ENCODE measurements at regions not wholly inside any gene's neighbourhood (a gene's known extent, or its start where the extent isn't known, plus 50 kb on each side); places are given as distances from the start of the nearest gene placed in this dataset.

DNA sequence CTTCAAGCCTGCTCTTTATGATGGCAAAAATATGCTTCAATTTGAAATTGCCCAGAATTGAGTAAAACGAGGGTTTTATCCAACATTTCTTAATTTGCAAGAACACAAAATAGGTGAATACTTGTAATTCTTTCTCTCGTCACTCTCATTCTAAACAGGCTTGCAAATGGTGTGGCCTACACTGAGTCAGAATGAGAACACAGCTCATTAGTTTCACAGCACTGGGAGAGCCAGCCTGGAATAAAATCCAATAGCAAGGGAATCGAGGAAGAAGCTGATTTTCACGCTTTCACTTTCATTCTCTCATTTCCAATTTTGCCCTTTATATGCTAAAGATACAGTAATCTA, 537.5 kb downstream of the LTN1 start:
- H3K4me1 ChIP-seq (ENCODE audit: low read depth), result no peaks in the 10 kb centered on the region
- H3K27ac ChIP-seq, result no peak overlapping the region
- TF ChIP-seq, protein P1, sequence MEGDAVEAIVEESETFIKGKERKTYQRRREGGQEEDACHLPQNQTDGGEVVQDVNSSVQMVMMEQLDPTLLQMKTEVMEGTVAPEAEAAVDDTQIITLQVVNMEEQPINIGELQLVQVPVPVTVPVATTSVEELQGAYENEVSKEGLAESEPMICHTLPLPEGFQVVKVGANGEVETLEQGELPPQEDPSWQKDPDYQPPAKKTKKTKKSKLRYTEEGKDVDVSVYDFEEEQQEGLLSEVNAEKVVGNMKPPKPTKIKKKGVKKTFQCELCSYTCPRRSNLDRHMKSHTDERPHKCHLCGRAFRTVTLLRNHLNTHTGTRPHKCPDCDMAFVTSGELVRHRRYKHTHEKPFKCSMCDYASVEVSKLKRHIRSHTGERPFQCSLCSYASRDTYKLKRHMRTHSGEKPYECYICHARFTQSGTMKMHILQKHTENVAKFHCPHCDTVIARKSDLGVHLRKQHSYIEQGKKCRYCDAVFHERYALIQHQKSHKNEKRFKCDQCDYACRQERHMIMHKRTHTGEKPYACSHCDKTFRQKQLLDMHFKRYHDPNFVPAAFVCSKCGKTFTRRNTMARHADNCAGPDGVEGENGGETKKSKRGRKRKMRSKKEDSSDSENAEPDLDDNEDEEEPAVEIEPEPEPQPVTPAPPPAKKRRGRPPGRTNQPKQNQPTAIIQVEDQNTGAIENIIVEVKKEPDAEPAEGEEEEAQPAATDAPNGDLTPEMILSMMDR (IDR thresholded peaks at IDR 0.05; ENCODE audit: low read depth, low read length), result no peak
- H3K4me3 ChIP-seq, result no peak overlapping the region
- H3K9me3 ChIP-seq (ENCODE audit: low read depth), result no peaks in the 10 kb centered on the region
- no peaks in the 10 kb centered on the region for H3K36me3 ChIP-seq
- H3K27me3 ChIP-seq, result no peaks in the 10 kb centered on the region
- DNase-seq (ENCODE audit: low read depth in 1 of 2, low spot score in 1 of 2), result no peak

DNA sequence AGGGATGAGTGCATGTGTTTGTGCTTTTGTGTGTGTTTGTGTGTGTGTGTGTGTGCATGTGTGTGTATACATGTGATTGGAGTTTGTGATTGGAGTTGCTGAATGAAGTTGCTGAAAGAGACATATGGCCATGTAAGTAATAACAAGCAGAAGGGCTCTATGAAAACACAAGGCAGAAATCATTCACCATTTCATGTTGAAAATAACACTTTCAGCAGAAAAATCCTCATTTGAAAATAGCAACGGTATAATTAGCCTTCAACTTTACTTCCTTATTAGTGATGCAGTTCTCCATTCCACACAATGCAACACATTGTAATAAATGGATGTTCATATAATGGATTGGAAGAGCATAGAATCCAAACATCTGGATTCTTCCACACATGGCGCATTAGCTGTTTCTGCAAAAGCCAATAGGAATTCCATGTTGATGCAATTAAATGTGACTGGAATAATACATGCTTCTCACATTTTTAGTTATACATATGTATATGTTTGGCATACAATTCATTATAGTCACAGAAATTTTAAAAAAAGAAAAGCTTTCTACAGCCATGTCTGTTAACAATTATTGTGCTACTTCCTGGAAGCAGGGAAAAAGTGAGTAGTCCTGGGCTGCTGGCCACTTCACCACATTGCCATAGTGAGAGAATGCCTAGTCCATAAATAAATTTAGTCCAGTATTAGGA, 538.0 kb downstream of the LTN1 start:
- no peaks in the 10 kb centered on the region for H3K36me3 ChIP-seq
- H3K27ac ChIP-seq, result no peak overlapping the region
- no peaks in the 10 kb centered on the region for H3K4me1 ChIP-seq (ENCODE audit: low read depth)
- no peak overlapping the region for H3K4me3 ChIP-seq
- no peak for DNase-seq (ENCODE audit: low read depth in 1 of 2, low spot score in 1 of 2)
- no peaks in the 10 kb centered on the region for H3K9me3 ChIP-seq (ENCODE audit: low read depth)
- TF ChIP-seq, protein P1 (IDR thresholded peaks at IDR 0.05; ENCODE audit: low read depth, low read length), result no peak
- H3K27me3 ChIP-seq, result no peaks in the 10 kb centered on the region

DNA sequence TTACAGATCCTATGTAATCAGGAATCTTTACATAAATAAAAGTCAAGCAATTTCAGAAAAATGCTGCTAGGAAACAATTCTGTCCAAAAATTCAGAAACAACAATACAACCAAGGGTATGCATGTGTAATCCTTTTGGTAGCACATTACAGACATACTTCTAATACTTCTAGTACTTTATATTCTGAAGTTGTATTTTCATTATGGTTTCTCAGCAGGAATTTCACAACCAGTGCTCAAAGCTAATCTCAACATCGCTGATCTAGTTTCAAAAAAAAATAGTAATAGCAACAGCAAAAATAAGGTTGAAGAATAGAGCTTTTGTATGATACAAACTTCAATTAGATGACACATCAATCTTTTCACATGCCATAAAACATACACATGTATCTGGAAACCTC, 545.2 kb downstream of the LTN1 start:
- Histone ChIP-seq H3K27ac (no peak overlapping the region), H3K9me3 (ENCODE audit: low read depth) (no peaks in the 10 kb centered on the region), H3K4me1 (ENCODE audit: low read depth) (no peaks in the 10 kb centered on the region), H3K4me3 (no peak overlapping the region), H3K36me3 (no peaks in the 10 kb centered on the region), H3K27me3 (no peaks in the 10 kb centered on the region)
- TF ChIP-seq, protein P1 (IDR thresholded peaks at IDR 0.05; ENCODE audit: low read depth, low read length), result no peak
- DNase-seq (ENCODE audit: low read depth in 1 of 2, low spot score in 1 of 2), result peak in 1 of 2 donors; percentile 53

DNA sequence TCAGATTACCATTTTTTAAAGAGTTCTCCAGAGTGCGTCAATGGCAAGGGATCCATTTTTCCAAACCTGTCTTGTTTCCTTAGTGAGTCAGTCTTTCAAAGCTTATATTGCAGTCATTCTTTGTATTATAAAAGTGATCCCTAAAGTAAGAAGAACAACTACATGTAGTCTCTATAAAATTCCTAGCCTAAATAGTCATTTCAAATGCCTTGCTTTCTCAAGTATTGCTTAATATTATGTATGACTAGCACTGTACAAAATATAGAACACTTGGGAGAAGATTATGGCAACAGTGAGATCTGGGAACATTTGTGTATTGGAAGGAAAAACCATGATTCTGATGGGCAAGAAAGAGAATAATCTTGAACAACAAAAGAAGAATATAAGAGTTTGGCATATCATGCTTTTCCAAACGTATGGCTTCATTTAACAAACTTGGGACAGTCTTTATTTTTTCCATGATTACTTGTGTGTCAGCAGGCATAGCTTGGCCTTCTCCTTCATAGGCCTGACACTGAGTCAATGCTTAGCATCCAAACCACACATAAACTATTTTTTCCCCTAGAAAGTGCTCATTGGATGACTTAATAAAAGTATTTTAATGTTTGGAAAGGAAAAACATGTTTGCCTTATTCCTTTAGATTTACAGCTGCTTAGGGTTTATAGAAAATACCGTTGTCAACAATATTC, 547.4 kb downstream of the LTN1 start:
- peak in 1 of 2 donors; percentile 32 for DNase-seq (ENCODE audit: low read depth in 1 of 2, low spot score in 1 of 2)
- no peaks in the 10 kb centered on the region for H3K4me1 ChIP-seq (ENCODE audit: low read depth)
- no peaks in the 10 kb centered on the region for H3K27me3 ChIP-seq
- no peak overlapping the region for H3K4me3 ChIP-seq
- H3K36me3 ChIP-seq, result no peaks in the 10 kb centered on the region
- TF ChIP-seq, protein P1 (IDR thresholded peaks at IDR 0.05; ENCODE audit: low read depth, low read length), result no peak
- no peak overlapping the region for H3K27ac ChIP-seq
- no peaks in the 10 kb centered on the region for H3K9me3 ChIP-seq (ENCODE audit: low read depth)

DNA sequence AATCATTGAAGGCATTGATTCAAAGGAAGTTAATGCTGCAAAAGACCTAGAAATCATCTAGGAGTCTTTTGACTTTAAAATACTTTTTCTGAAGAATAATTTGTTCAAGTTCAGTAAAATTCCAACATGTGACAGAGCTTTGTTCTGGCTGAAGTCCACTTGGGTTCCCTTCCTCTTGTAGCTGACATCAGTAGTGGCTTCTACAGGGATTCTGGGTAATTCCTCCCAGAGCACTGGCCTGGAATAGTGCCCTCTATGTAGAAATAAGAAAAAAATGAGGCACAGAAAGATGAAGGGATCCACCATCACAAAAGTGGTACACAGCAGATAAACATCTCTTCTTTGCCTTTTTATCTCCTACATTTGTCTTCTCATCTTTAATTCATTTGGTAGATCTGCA, 548.1 kb downstream of the LTN1 start:
- H3K27me3 ChIP-seq, result no peaks in the 10 kb centered on the region
- no peak for DNase-seq (ENCODE audit: low read depth in 1 of 2, low spot score in 1 of 2)
- H3K4me3 ChIP-seq, result no peak overlapping the region
- TF ChIP-seq, protein P1 (IDR thresholded peaks at IDR 0.05; ENCODE audit: low read depth, low read length), result no peak
- H3K4me1 ChIP-seq (ENCODE audit: low read depth), result no peaks in the 10 kb centered on the region
- H3K27ac ChIP-seq, result no peak overlapping the region
- no peaks in the 10 kb centered on the region for H3K36me3 ChIP-seq
- no peaks in the 10 kb centered on the region for H3K9me3 ChIP-seq (ENCODE audit: low read depth)
